ENCODE measurements at regions not wholly inside any gene's neighbourhood (a gene's known extent, or its start where the extent isn't known, plus 50 kb on each side); places are given as distances from the start of the nearest gene placed in this dataset.

- no peak for DNase-seq
Measured at GRCh38 chr5:31047621-31048020, 145.9 kb upstream of the CDH6 start.

DNA sequence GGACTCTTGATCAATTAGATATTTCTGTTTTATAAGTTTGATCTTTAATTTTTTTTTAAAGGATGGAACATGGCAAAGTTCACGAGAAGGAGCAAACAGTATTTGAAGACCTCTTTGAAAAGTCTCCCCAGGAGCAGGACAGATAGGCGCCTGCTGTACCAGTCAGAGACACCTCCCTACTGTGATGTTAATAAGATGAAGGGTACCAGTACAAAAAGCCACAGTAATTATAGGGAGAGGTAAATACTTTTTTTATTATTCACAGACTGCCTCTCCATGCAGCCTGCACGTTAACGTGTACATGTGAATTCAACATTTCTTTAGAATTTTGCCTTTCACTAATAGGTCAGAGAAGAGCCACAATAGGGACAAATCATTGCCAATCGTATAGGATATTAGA lies 146.5 kb upstream of the CDH6 start:
- no peak for DNase-seq

DNA sequence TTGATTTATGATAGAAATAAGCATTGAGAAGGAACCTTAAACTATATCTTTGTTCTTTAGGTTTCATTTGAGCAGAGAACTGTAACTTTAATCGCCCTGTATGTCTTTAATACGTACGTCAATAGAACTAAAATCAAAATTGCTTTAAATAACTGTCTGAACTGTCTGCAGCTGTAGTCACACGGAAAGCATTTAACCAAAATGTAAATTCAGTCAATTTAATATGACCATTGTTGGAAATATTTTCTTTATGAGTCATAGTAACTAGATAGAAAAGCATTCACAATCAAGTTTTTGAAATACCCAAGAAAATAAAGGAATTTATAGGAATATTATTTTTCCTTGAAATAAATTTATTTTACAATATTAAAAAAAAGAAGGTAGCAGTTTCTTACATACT lies 157.1 kb upstream of the CDH6 start:
- no peak for DNase-seq

- DNase-seq: no peak
Measured at GRCh38 chr5:31033295-31033694, 160.2 kb upstream of the CDH6 start.

- DNase-seq: no peak
Measured at GRCh38 chr5:31029925-31030324, 163.6 kb upstream of the CDH6 start.

- no peak for DNase-seq
Measured at GRCh38 chr5:31027721-31028120, 165.8 kb upstream of the CDH6 start.

GRCh38 chr5:31023105-31023504 lies 170.4 kb upstream of the CDH6 start:
- DNase-seq: no peak

DNA sequence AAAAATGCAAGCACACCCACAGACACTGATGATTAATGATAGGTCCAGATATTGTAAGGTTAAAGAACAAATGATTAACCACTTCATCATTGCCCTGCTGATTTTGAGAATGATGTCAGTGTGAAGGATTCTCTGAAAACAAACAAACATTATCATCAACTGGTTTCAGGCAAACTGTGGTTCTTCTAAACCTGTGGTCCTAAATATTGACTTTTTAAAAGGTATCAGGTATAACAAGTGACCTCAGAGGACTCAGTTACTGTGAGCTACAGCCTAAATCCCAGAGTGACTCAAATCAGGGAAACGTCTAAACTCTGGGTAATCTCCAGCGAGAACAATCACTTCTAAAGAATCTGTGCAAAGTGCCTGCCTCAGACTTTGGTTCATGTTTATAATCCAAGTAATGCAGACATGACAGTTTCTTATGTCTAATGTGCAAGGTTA lies 172.3 kb upstream of the CDH6 start:
- no peak for DNase-seq

GRCh38 chr5:31008231-31008630 lies 185.3 kb upstream of the CDH6 start:
- no peak for DNase-seq

GRCh38 chr5:31007672-31008071 lies 185.8 kb upstream of the CDH6 start:
- no peak for DNase-seq

DNA sequence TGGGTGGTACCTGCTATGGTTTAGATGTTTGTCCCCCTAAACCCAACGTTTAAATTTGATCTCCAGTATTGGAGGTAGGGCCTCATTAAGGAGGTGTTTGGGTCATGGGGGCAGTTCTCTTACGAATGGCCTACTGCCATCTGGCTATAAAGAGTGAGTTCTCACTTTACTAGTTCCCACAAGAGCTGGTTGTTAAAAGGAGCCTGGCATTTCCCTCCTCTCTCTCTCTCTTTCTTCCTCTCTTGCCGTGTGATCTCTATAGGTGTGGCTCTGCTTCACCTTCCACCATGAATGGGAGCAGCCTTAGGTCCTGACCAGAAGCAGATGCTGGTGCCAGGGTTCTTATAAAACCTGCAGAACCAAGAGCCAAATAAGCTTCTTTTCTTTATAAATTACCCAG lies 193.2 kb upstream of the CDH6 start:
- no peak for DNase-seq

DNA sequence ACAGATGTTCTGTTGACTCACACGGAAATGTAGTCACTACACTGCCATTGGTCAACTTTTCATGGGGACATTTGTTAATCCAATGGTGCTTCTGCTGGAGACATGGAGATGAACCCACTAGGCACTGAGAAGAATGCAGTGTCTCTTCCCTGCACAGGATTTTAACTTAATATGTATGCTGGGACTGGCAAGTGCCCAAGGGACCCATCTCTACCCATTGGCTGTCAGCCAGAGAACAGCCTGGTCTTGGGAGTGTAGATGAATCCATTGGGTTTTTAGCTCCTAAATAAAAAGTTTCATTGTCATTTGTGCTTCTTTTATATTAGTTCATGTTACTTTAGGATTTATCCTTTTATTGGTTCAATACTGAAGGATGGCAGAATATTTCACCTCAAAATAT lies 195.8 kb upstream of the CDH6 start:
- no peak for DNase-seq

GRCh38 chr5:30994902-30995301 lies 198.6 kb upstream of the CDH6 start:
- DNase-seq: no peak

- DNase-seq: no peak
Measured at GRCh38 chr5:30994176-30994575, 199.3 kb upstream of the CDH6 start.

GRCh38 chr5:30991462-30991861 lies 202.0 kb upstream of the CDH6 start:
- no peak for DNase-seq

GRCh38 chr5:30981576-30981975 lies 211.9 kb upstream of the CDH6 start:
- no peak for DNase-seq

DNA sequence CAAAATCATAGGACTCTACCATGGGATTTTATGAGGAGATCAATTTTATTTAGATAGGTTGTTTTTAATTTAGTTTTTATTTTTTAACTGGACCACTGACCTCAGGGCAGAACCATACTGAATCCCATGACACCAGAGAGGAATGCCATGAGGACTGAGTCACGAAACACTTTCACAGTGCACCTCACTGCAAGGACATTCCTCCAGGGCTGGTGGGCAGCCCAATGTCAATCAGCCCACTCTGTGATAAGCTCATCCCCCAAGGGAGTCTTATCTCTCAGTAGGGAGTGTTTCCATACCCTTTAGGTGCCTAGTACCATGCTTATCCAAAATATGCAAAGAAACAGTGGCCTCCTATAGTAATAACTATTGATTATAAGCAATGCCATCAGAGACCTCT lies 224.5 kb upstream of the CDH6 start:
- no peak for DNase-seq

DNA sequence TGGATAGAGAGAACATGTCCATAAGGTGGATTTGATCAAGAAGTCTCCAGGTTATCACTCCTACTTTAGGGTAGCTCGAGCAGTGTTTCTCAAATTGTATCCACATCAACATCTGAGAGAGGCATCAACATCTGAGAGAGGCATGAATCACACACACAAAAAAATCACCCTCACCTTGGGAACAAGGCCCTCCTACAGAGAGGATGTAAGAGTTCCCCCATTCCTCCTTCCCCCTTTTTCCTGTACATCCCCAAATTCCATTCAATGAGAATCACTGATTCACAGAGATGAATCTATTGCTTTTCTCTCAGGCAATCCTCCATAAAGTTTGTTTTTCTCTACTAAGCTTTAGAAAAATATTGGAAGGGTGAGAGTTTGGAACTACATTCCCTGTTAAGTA lies 233.4 kb upstream of the CDH6 start:
- no peak for DNase-seq

DNA sequence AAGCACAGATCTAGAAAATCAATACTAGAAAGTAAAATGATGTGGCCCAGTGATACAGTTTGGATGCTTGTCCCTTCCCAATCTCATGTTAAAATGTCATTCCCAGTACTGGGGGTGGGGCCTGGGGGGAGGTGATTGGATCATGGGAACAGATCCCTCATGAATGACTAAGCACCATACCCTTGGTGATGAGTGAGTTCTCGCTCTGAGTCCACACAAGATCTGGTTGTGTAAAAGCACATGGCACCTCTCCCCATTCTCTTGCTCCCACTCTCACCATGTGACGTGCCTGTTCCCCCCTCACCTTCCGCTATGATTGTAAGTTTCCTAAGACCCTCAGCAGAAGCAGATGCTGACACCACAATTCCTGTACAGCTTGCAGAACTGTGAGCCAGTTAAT lies 234.2 kb upstream of the CDH6 start:
- DNase-seq: no peak

GRCh38 chr5:30957591-30957990 lies 235.9 kb upstream of the CDH6 start:
- DNase-seq: no peak

DNA sequence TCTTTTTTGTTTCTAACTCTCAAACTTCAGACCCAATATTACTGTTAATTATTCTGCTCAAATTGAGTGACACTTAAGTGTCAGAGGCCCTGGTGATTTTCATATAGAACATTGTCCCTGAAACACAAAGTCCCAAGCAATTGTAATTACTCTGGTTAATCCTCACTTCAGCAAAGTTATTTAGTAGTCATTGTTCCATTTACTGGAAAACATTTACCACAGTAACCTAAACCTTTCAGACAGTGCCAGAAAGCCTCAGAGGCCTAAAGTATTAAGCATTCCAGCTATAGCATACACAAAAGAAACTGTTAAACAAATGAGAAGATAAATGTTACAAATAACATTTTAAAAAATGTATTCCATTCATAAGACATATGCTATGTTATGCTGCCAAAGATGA lies 237.2 kb upstream of the CDH6 start:
- no peak for DNase-seq

GRCh38 chr5:30937070-30937469 lies 256.4 kb upstream of the CDH6 start:
- DNase-seq: no peak

DNA sequence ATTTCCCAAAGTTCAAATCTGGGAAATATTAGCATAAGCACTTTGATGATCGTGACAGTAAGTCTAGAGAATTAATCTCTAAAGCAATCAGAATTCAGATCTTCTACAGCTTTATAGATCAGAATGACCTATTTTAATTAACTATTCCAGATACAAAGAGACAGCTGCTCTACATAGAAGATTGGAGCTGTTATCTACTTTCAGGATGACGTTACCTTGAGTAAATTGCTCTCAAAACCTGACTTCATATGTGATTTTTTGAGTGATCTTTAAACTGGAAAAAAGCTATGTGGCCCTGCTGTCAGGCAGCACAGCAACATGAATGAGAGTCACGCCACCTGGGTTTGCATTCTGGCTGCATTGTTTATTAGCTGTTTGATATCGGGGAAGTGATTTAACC lies 259.9 kb upstream of the CDH6 start:
- DNase-seq: no peak

DNA sequence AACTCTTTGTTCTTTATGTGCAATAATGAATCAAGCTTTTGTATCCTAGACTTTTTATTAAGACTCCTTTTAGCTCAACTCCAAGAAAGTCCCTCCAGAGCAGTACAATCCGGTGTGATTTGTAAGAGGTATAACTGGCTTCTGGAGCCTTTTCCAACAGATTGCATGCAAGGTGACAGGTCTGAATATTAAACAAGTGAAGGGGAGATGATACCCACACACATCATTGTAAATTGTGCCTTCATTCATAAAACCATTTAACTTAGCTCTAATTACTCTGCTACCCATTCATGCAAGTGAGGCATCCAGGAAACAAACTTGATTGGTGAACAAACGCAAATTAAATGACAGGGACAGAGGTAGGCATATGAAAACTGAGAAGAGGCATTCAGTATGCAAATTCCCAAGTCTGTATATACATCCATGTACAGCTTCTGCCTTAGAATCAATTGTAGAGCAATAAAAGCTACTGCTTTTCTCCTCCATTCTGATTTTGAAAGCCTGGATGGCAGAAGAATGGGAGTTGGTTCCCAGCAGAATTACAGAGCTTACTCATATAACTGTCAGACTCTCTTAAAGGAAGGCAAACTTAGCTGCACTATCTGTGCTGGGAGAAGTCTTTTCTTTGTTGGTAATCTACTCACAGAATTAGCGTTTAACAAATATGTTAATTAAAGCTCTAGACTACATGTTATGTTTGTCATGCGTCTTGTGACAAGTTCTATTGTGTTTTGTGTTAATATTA lies 261.0 kb upstream of the CDH6 start:
- DNase-seq: no peak

GRCh38 chr5:30930736-30931135 lies 262.8 kb upstream of the CDH6 start:
- no peak for DNase-seq

DNA sequence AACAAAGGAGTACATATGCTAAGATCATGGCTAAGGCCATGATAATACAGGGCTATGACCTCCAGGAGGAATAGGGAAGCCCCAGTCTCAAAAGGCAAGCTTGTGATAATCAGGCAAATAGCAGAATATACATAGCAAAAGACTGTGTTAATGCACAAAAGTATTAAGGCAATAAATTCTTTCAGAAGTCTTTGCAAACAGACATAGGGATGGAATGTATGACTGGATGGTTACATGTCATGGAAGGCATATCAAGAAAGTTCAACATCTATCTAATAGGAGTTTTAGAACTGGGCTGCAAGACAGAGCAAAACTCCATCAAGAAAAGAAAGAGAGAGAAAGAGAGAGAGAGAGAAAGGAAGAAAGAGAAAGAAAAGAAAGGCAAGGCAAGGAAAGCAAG lies 264.5 kb upstream of the CDH6 start:
- DNase-seq: no peak
